AG10803 (cell line): ENCODE measurements at regions not wholly inside any gene's neighbourhood (a gene's known extent, or its start where the extent isn't known, plus 50 kb on each side); places are given as distances from the start of the nearest gene placed in this dataset.
A peak's percentile ranks its signal among the peaks of the same experiment; 100 is the strongest.

Experiments used
- DNase-seq: peaks from one replicate; pipeline ENCODE4 v3.0.0; 2010; ENCODE audit warnings: low read depth
- H3K4me3 ChIP-seq: 2 replicates; pipeline ENCODE4 v1.5.1; 2011; ENCODE audit warnings: mild to moderate bottlenecking, low read length, control low read depth
- TF ChIP-seq, protein P1 (sequence below): conservative IDR thresholded peaks from 2 replicates; pipeline ENCODE4 v1.5.1; 2011; ENCODE audit warnings: mild to moderate bottlenecking, low read length, control low read depth, inconsistent platforms

DNA sequence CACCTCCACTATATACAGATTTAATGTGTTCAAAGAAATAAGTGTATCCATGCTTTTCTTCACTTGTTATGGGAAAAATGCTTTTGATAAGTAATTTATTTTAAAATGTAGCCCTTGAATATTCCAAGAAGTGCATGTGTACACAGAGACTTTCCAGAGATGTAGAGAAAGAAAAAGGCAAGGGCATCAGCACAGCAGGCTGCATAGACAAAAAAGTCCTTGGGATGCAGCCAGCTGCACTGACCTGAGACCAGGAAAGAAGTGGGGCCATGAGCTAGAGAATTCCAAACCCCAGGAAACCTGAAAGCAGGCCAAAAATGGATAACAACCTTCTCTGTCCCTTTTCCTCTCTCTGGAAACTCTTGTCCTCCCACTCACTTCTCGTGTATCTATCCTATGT lies 51.6 kb upstream of the PRDM8 start:
- no peak overlapping the region for H3K4me3 ChIP-seq
- TF ChIP-seq, protein P1, sequence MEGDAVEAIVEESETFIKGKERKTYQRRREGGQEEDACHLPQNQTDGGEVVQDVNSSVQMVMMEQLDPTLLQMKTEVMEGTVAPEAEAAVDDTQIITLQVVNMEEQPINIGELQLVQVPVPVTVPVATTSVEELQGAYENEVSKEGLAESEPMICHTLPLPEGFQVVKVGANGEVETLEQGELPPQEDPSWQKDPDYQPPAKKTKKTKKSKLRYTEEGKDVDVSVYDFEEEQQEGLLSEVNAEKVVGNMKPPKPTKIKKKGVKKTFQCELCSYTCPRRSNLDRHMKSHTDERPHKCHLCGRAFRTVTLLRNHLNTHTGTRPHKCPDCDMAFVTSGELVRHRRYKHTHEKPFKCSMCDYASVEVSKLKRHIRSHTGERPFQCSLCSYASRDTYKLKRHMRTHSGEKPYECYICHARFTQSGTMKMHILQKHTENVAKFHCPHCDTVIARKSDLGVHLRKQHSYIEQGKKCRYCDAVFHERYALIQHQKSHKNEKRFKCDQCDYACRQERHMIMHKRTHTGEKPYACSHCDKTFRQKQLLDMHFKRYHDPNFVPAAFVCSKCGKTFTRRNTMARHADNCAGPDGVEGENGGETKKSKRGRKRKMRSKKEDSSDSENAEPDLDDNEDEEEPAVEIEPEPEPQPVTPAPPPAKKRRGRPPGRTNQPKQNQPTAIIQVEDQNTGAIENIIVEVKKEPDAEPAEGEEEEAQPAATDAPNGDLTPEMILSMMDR, result no peak
- no peak for DNase-seq

DNA sequence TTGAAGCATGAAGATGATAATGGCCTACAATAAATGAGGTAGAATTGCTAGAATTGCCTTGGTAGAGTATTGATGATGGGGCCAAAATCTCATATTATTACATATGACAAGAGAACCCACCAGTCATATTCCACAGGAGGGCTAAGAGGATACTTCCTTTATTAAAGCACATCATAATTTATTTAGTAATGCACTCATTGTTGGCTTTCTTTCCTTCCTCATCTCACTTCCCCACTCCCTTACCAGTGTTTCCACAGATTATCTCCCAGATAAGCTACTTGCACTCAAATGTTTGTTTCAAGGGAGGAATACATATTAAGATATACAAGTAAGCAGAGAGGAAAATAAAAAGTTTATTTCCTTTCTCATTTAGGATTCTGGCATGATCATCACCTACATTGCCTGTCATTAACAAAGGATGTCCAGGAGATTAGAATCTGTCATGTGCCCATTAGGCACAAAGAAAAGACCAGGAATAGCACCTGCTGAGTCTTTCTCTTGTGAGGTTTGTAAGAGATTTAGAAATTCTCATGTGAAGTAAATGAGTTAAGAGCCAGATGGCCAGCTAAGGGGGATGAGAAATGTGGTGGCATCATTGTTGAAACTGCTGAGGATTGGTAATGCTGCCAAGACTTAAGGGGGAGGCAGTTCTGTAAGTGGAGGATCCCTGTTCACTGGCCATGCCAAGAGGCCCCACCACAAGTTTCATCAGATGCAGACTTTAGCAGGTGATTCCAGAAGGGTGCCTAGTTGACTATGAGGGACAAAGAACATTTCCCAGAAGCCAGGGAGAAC lies 52.4 kb upstream of the PRDM8 start:
- TF ChIP-seq, protein P1, result no peak
- DNase-seq, result no peak
- H3K4me3 ChIP-seq, result no peak overlapping the region

DNA sequence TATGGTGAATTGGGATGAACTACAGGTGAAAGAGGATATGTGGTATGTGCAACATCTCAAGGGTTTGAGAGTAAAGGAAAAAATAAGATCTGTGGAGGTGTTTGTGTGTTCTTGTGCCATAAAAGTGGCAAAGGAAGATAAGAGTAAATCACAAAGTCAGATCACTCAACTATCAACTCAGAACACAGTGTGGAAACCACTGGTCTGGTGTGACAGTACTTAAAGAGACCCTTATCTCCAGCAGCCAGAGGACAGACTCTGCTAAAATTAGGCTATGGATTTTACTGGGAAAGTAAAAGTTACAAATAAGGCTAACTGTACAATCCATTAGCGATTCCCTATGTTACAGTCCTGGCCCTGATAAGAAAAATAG lies 54.0 kb upstream of the PRDM8 start:
- TF ChIP-seq, protein P1, result no peak
- no peak overlapping the region for H3K4me3 ChIP-seq
- no peak for DNase-seq

DNA sequence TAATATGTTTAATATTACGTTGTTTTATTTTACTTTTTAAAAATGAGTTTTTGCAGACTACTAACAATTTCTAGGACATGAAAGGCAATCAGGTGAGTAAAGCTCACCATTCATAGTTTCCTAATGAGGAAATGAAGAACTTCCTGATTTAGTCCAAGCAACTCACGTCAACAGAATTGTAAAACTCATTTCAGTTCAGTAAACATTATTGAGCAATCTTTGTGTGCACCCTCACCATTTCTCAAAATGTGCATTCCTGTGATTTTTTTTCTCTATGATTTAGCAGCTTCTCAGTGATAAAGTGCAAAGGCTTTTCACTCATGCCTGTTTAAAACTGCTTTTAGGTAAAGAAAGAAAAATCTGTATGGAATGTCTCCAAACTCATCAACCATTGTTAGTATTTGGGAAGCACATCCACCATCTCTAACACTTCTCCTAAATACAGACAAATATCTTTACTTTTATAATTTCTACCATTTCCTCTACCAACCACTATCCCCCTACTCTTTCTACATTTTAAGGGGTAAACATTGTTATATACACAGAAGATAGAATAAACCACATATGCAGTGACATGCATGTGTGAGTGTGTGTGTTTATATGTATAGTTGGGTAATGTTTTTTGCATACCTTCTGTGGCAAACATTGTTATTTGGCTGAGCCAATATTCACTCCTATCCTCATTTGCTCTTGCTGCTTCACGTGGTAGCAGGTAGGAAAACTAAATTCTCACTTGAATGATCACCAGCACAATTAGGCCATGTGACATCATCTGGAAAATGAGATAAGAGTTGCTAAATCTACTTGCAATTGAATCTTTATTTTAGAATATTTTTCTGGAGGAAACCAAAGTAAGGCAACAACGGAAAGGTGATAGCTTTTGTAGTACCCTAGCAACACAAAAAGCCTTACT lies 54.7 kb upstream of the PRDM8 start:
- TF ChIP-seq, protein P1, result no peak
- peak; percentile 58 for DNase-seq
- no peak overlapping the region for H3K4me3 ChIP-seq

DNA sequence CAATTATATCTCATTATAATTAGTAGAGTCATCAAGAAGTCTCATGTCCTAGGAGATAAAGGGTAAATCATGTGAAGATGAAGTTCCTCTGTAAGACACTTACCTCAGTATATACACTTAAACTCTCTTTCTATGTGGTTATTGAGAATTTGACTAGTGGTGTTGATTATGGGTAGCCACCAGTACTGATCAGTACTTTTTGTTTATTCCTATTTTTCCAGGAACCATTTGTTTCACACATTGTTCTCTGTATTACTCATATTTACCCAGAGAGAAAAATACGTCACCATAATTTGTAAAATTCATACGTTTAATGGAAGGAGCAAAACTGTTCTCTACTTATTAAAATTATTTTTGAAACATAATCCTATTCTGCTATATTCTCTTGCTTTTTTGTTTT lies 55.8 kb upstream of the PRDM8 start:
- no peak overlapping the region for H3K4me3 ChIP-seq
- no peak for DNase-seq
- TF ChIP-seq, protein P1, result no peak

DNA sequence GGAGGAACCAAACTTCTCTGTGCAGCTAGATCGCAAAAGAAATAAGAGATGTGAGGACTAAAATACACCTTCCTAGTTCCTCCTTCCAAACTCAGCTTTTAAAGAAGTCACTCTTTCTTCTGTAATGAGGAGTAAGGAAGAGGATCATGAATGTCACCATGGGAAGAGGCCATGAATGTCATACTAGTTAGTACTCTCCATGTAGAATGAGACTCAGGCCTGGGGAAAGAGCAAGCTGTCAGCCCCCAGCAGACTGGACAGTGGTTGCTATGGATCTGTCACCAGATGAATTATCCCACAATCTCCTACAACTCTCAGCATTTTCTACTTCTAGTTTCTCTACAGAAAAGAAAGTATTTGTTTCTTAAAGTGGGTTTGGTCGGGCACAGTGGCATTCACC lies 57.1 kb upstream of the PRDM8 start:
- TF ChIP-seq, protein P1, result no peak
- no peak for DNase-seq
- H3K4me3 ChIP-seq, result no peak overlapping the region
